ENCODE measurements at regions not wholly inside any gene's neighbourhood (a gene's known extent, or its start where the extent isn't known, plus 50 kb on each side); places are given as distances from the start of the nearest gene placed in this dataset.

- Mint-ChIP-seq H3K36me3 (no peaks in the 10 kb centered on the region), H3K27me3 (ENCODE audit: low read depth in 2 of 2) (no peaks in the 10 kb centered on the region), H3K27ac (no peak overlapping the region), H3K4me1 (no peaks in the 10 kb centered on the region), H3K9me3 (no peaks in the 10 kb centered on the region), H3K4me3 (no peak overlapping the region)
- H3K4me1 ChIP-seq (ENCODE audit: control insufficient read depth, insufficient read depth, low read length): no peaks in the 10 kb centered on the region
- DNase-seq (no peak), ATAC-seq (no peak)
- H3K36me3 ChIP-seq (ENCODE audit: control insufficient read depth, insufficient read depth, low read length): no peaks in the 10 kb centered on the region
- no CpG with 5 or more reads among the region's 2 CpGs for WGBS (ENCODE audit: insufficient coverage)
- H3K9me3 ChIP-seq (ENCODE audit: control insufficient read depth, insufficient read depth, low read length): no peaks in the 10 kb centered on the region
- H3K4me3 ChIP-seq (ENCODE audit: low read length): no peak overlapping the region
- intact Hi-C loops (cut with micrococcal nuclease): no loop called here
- H3K27ac ChIP-seq (ENCODE audit: low read length): no peak overlapping the region
- no peak for TF ChIP-seq CTCF (IDR thresholded peaks at IDR 0.05)
- no peaks in the 10 kb centered on the region for H3K27me3 ChIP-seq (ENCODE audit: control insufficient read depth, insufficient read depth, low read length)
These were observed 188.3 kb upstream of the NUDT6 start for GRCh38 chr4:123110685-123111084.

GRCh38 chr4:123113155-123113554 is 190.8 kb upstream of the NUDT6 start:
- 100% methylated on average over 1 of the region's 3 CpGs for WGBS (ENCODE audit: insufficient coverage)
- no peak for TF ChIP-seq CTCF (IDR thresholded peaks at IDR 0.05)
- no peaks in the 10 kb centered on the region for H3K27me3 Mint-ChIP-seq (ENCODE audit: low read depth in 2 of 2)
- DNase-seq (no peak), ATAC-seq (no peak)
- no peak overlapping the region for H3K27ac Mint-ChIP-seq
- H3K4me1 Mint-ChIP-seq: no peaks in the 10 kb centered on the region
- H3K9me3 Mint-ChIP-seq: no peaks in the 10 kb centered on the region
- Histone ChIP-seq H3K4me3 (ENCODE audit: low read length) (no peak overlapping the region), H3K36me3 (ENCODE audit: control insufficient read depth, insufficient read depth, low read length) (no peaks in the 10 kb centered on the region), H3K27me3 (ENCODE audit: control insufficient read depth, insufficient read depth, low read length) (no peaks in the 10 kb centered on the region), H3K4me1 (ENCODE audit: control insufficient read depth, insufficient read depth, low read length) (no peaks in the 10 kb centered on the region), H3K27ac (ENCODE audit: low read length) (no peak overlapping the region), H3K9me3 (ENCODE audit: control insufficient read depth, insufficient read depth, low read length) (no peaks in the 10 kb centered on the region)
- no peaks in the 10 kb centered on the region for H3K36me3 Mint-ChIP-seq
- no peak overlapping the region for H3K4me3 Mint-ChIP-seq
- intact Hi-C loops (cut with micrococcal nuclease): no loop called here

GRCh38 chr4:123114084-123114914 is 191.9 kb upstream of the NUDT6 start:
- 99% methylated on average over 9 of the region's 9 CpGs for WGBS (ENCODE audit: insufficient coverage)
- H3K27me3 ChIP-seq (ENCODE audit: control insufficient read depth, insufficient read depth, low read length): no peaks in the 10 kb centered on the region
- no peak for DNase-seq
- no peaks in the 10 kb centered on the region for H3K4me1 ChIP-seq (ENCODE audit: control insufficient read depth, insufficient read depth, low read length)
- Mint-ChIP-seq H3K27ac (no peak overlapping the region), H3K36me3 (no peaks in the 10 kb centered on the region), H3K27me3 (ENCODE audit: low read depth in 2 of 2) (no peaks in the 10 kb centered on the region), H3K4me1 (no peaks in the 10 kb centered on the region), H3K9me3 (no peaks in the 10 kb centered on the region), H3K4me3 (no peak overlapping the region)
- no peaks in the 10 kb centered on the region for H3K36me3 ChIP-seq (ENCODE audit: control insufficient read depth, insufficient read depth, low read length)
- no peaks in the 10 kb centered on the region for H3K9me3 ChIP-seq (ENCODE audit: control insufficient read depth, insufficient read depth, low read length)
- no peak for TF ChIP-seq CTCF (IDR thresholded peaks at IDR 0.05)
- ATAC-seq: no peak
- no peak overlapping the region for H3K4me3 ChIP-seq (ENCODE audit: low read length)
- H3K27ac ChIP-seq (ENCODE audit: low read length): no peak overlapping the region
- intact Hi-C loops (cut with micrococcal nuclease): no loop called here

All from natural killer cell (primary cell).